HG02885 (cell line): ENCODE measurements at regions not wholly inside any gene's neighbourhood (a gene's known extent, or its start where the extent isn't known, plus 50 kb on each side); places are given as distances from the start of the nearest gene placed in this dataset.

ENCODE experiments used
- ATAC-seq: cut with Tn5 transposase; IDR thresholded peaks from one replicate; pipeline ENCODE4 v1.9.1; 2021; ENCODE audit warnings: mild to moderate bottlenecking; ENCODE audit not compliant: unreplicated experiment, poor library complexity

- ATAC-seq = peak; percentile 51
Observed at GRCh38 chr5:103356350-103357091, 98.0 kb downstream of the MACIR start.

GRCh38 chr5:103355579-103355978 lies 97.0 kb downstream of the MACIR start:
- no peak for ATAC-seq

- ATAC-seq = no peak
Observed at GRCh38 chr5:103354446-103354845, 95.9 kb downstream of the MACIR start.

GRCh38 chr5:103353581-103353980 lies 95.0 kb downstream of the MACIR start:
- ATAC-seq = no peak

- no peak for ATAC-seq
Observed at GRCh38 chr5:103347716-103348423, 89.3 kb downstream of the MACIR start.

GRCh38 chr5:103346162-103346748 lies 87.7 kb downstream of the MACIR start:
- no peak for ATAC-seq

GRCh38 chr5:103345461-103345860 lies 86.9 kb downstream of the MACIR start:
- no peak for ATAC-seq

GRCh38 chr5:103340717-103341388 lies 82.3 kb downstream of the MACIR start:
- ATAC-seq = peak; percentile 98

GRCh38 chr5:103340132-103340531 lies 81.6 kb downstream of the MACIR start:
- ATAC-seq = no peak

- ATAC-seq = no peak
Observed at GRCh38 chr5:103336941-103337340, 78.4 kb downstream of the MACIR start.

GRCh38 chr5:103333376-103333775 lies 74.8 kb downstream of the MACIR start:
- no peak for ATAC-seq

GRCh38 chr5:103330875-103331274 lies 72.3 kb downstream of the MACIR start:
- no peak for ATAC-seq
